ENCODE measurements at regions not wholly inside any gene's neighbourhood (a gene's known extent, or its start where the extent isn't known, plus 50 kb on each side); places are given as distances from the start of the nearest gene placed in this dataset.

DNA sequence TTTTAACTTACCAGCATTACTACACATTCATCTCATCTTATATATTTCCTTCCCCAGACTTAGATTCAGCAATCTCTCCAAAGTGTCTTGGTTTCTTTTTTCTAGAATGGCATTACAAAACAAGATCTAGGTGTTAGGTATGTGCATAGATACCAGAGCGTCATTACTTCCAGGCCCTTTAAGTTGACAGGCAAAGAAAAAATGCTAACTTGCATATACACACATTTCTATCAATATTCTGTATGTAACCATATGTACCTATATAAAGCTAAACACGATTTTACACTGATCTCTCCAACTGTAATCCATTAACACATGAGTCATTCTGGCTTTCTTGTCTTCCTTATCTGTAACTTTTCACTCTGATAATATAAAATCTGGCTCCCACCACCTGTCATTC, 503.8 kb upstream of the NRXN1 start:
- Histone ChIP-seq H3K36me3 (no peaks in the 10 kb centered on the region), H3K4me3 (no peak overlapping the region), H3K27me3 (no peaks in the 10 kb centered on the region), H3K27ac (no peak overlapping the region), H3K9me3 (peaks cover 0 to 41% of the 10 kb centered on the region in 2 donors), H3K4me1 (no peaks in the 10 kb centered on the region)
- DNase-seq (no peak), ATAC-seq (no peak)
- TF ChIP-seq, protein P1, sequence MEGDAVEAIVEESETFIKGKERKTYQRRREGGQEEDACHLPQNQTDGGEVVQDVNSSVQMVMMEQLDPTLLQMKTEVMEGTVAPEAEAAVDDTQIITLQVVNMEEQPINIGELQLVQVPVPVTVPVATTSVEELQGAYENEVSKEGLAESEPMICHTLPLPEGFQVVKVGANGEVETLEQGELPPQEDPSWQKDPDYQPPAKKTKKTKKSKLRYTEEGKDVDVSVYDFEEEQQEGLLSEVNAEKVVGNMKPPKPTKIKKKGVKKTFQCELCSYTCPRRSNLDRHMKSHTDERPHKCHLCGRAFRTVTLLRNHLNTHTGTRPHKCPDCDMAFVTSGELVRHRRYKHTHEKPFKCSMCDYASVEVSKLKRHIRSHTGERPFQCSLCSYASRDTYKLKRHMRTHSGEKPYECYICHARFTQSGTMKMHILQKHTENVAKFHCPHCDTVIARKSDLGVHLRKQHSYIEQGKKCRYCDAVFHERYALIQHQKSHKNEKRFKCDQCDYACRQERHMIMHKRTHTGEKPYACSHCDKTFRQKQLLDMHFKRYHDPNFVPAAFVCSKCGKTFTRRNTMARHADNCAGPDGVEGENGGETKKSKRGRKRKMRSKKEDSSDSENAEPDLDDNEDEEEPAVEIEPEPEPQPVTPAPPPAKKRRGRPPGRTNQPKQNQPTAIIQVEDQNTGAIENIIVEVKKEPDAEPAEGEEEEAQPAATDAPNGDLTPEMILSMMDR (IDR thresholded peaks at IDR 0.05), result no peak
- intact Hi-C loops (cut with DNase I), result no loop called here

DNA sequence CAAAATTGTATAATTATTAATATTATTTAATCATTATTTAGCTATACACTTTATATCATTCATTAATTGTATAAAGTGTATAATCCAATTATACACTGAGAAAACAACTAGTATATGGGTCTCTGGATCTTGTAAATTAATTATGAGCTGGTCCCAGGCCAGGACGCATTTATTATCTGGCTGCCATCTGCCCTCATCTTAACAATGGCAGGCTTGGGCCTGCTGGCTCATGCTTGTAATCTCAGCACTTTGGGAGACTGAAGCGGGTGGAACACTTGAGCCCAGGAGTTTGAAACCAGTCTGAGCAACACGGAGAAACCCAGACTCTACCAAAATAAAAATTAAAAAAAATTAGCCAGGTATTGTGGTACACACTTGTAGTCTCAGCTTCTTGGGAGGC, 502.2 kb upstream of the NRXN1 start:
- intact Hi-C loops (cut with DNase I), result no loop called here
- TF ChIP-seq, protein P1 (IDR thresholded peaks at IDR 0.05), result no peak
- H3K27ac ChIP-seq, result no peak overlapping the region
- H3K27me3 ChIP-seq, result no peaks in the 10 kb centered on the region
- H3K4me3 ChIP-seq, result no peak overlapping the region
- H3K4me1 ChIP-seq, result no peaks in the 10 kb centered on the region
- H3K9me3 ChIP-seq, result peaks cover 0 to 43% of the 10 kb centered on the region in 2 donors
- no peak for DNase-seq
- no peaks in the 10 kb centered on the region for H3K36me3 ChIP-seq
- ATAC-seq, result no peak

DNA sequence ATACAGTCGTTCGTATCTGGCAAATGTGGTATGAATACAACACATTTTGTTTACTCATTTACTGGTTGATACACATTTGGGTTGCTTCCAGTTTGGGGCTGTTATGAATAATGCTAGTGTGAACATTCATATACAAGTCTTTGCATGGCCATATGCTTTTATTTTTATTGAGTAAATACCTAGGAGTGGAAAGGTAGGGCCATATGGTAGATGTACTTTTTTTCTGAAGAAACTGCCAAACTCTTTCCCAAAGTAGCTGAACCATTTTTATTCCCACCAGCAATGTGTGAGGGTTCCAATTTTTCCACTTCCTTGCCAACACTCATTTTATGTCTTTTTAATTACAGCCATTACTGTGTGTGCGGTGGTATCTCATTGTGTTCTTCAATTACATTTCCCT, 496.2 kb upstream of the NRXN1 start:
- H3K27ac ChIP-seq, result no peak overlapping the region
- no peak for DNase-seq
- no peaks in the 10 kb centered on the region for H3K36me3 ChIP-seq
- TF ChIP-seq, protein P1 (IDR thresholded peaks at IDR 0.05), result no peak
- no peaks in the 10 kb centered on the region for H3K4me1 ChIP-seq
- intact Hi-C loops (cut with DNase I), result no loop called here
- no peaks in the 10 kb centered on the region for H3K27me3 ChIP-seq
- peaks cover 0 to 20% of the 10 kb centered on the region in 2 donors for H3K9me3 ChIP-seq
- no peak overlapping the region for H3K4me3 ChIP-seq
- ATAC-seq, result no peak

DNA sequence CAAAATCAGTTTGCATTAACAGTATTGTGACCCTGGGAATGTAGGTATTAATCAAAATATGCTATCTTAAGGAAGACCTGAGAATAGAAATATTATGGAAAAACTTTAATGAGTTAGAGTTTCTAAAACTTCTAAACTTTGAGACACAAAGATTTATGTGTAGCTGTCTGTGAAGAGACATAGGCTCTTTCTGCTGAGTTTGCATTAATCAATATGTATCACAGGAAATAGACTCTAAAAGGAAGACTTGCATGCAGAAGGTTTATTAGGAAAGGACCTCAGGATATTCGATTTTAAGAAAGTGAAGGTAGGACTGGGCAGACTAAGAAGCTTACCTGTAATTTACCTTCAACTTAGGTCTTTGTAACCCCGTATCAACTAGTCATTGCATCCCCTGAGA, 494.8 kb upstream of the NRXN1 start:
- ATAC-seq, result no peak
- Histone ChIP-seq H3K4me3 (no peak overlapping the region), H3K27ac (no peak overlapping the region), H3K9me3 (peaks cover 0 to 13% of the 10 kb centered on the region in 2 donors), H3K36me3 (no peaks in the 10 kb centered on the region), H3K27me3 (no peaks in the 10 kb centered on the region), H3K4me1 (no peaks in the 10 kb centered on the region)
- TF ChIP-seq, protein P1 (IDR thresholded peaks at IDR 0.05), result no peak
- DNase-seq, result no peak
- intact Hi-C loops (cut with DNase I), result no loop called here

DNA sequence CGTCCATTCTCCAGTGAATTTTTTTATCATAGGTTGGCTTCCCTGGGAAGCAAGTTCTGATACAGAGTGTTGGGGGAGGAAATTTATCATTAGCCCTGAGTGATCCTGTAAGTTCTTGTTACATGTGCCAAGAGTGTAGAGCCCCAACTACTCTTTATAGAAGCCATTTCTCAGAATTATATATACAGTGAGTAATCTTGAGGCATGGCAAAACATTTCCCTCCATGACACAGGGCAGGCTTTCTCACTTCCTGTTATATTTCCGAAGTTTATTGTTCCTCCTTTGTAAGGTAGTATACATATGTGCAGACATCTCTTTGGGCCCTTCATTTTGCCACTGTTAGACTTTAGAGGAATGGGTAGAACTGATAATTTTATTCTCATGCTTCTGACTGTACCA, 484.7 kb upstream of the NRXN1 start:
- ATAC-seq, result no peak
- no peaks in the 10 kb centered on the region for H3K27me3 ChIP-seq
- DNase-seq, result no peak
- H3K9me3 ChIP-seq, result peaks cover 0 to 4% of the 10 kb centered on the region in 2 donors
- intact Hi-C loops (cut with DNase I), result no loop called here
- H3K4me3 ChIP-seq, result no peak overlapping the region
- no peaks in the 10 kb centered on the region for H3K4me1 ChIP-seq
- TF ChIP-seq, protein P1 (IDR thresholded peaks at IDR 0.05), result no peak
- H3K27ac ChIP-seq, result no peak overlapping the region
- no peaks in the 10 kb centered on the region for H3K36me3 ChIP-seq
